ENCODE measurements at regions not wholly inside any gene's neighbourhood (a gene's known extent, or its start where the extent isn't known, plus 50 kb on each side); places are given as distances from the start of the nearest gene placed in this dataset.

- intact Hi-C loops (cut with micrococcal nuclease; ENCODE audit: unreplicated experiment): loop anchor here (2.0 to 5.0 kb wide), 2 partner anchors 56 to 88 kb away; partner anchors contain the start of gene ARHGAP24
- Histone ChIP-seq H3K4me1 (no peaks in the 10 kb centered on the region), H3K27me3 (replicated peaks; ENCODE audit: control insufficient read depth, insufficient read depth, low read length) (no peaks in the 10 kb centered on the region), H3K4me3 (ENCODE audit: low read depth, low read length) (no peak overlapping the region), H3K36me3 (ENCODE audit: control insufficient read depth, insufficient read depth, low read length) (no peaks in the 10 kb centered on the region), H3K9me3 (no peaks in the 10 kb centered on the region)
- H3K9me3 Mint-ChIP-seq (ENCODE audit: unreplicated experiment): no peaks in the 10 kb centered on the region
- H3K27me3 Mint-ChIP-seq (ENCODE audit: insufficient read depth, unreplicated experiment): peaks cover 4% of the 10 kb centered on the region
- no peak overlapping the region for H3K27ac Mint-ChIP-seq (ENCODE audit: unreplicated experiment)
- no peaks in the 10 kb centered on the region for H3K36me3 Mint-ChIP-seq (ENCODE audit: insufficient read depth, unreplicated experiment)
- no peak for DNase-seq
- H3K4me3 Mint-ChIP-seq (ENCODE audit: unreplicated experiment): no peak overlapping the region
- H3K4me1 Mint-ChIP-seq (ENCODE audit: low read depth, unreplicated experiment): no peaks in the 10 kb centered on the region
- ChIA-PET CTCF (no interaction called here), POLR2A (no interaction called here)
- no peak for TF ChIP-seq CTCF (IDR thresholded peaks at IDR 0.05; ENCODE audit: insufficient read depth in 1 of 2, low read depth in 1 of 2, low read length in 1 of 2, severe bottlenecking in 1 of 2, unreplicated experiment in 1 of 2)
- BruUV-seq (replicated peaks): no TSS peak
These were observed 55.8 kb upstream of the ARHGAP24 start for GRCh38 chr4:85419103-85419502.

- no peaks in the 10 kb centered on the region for H3K27me3 ChIP-seq (replicated peaks; ENCODE audit: control insufficient read depth, insufficient read depth, low read length)
- DNase-seq: no peak
- no peaks in the 10 kb centered on the region for H3K36me3 ChIP-seq (ENCODE audit: control insufficient read depth, insufficient read depth, low read length)
- Mint-ChIP-seq H3K4me3 (ENCODE audit: unreplicated experiment) (no peak overlapping the region), H3K36me3 (ENCODE audit: insufficient read depth, unreplicated experiment) (no peaks in the 10 kb centered on the region), H3K9me3 (ENCODE audit: unreplicated experiment) (no peaks in the 10 kb centered on the region), H3K27ac (ENCODE audit: unreplicated experiment) (no peak overlapping the region), H3K4me1 (ENCODE audit: low read depth, unreplicated experiment) (no peaks in the 10 kb centered on the region), H3K27me3 (ENCODE audit: insufficient read depth, unreplicated experiment) (no peaks in the 10 kb centered on the region)
- no peak for TF ChIP-seq CTCF (IDR thresholded peaks at IDR 0.05; ENCODE audit: insufficient read depth in 1 of 2, low read depth in 1 of 2, low read length in 1 of 2, severe bottlenecking in 1 of 2, unreplicated experiment in 1 of 2)
- no peaks in the 10 kb centered on the region for H3K9me3 ChIP-seq
- H3K4me1 ChIP-seq: no peaks in the 10 kb centered on the region
- ChIA-PET CTCF (no interaction called here), POLR2A (no interaction called here)
- H3K4me3 ChIP-seq (ENCODE audit: low read depth, low read length): no peak overlapping the region
- no TSS peak for BruUV-seq (replicated peaks)
- intact Hi-C loops (cut with micrococcal nuclease; ENCODE audit: unreplicated experiment): no loop called here
These were observed 54.1 kb upstream of the ARHGAP24 start for GRCh38 chr4:85420831-85421230.

GRCh38 chr4:85423431-85423830 is 51.5 kb upstream of the ARHGAP24 start:
- H3K27ac Mint-ChIP-seq (ENCODE audit: unreplicated experiment): no peak overlapping the region
- POLR2A ChIA-PET: no interaction called here

More at GRCh38 chr4:85423431-85423830, 51.5 kb upstream of the ARHGAP24 start:
- BruUV-seq (replicated peaks): no TSS peak
- Histone ChIP-seq H3K4me3 (ENCODE audit: low read depth, low read length) (no peak overlapping the region), H3K27me3 (replicated peaks; ENCODE audit: control insufficient read depth, insufficient read depth, low read length) (no peaks in the 10 kb centered on the region), H3K36me3 (ENCODE audit: control insufficient read depth, insufficient read depth, low read length) (no peaks in the 10 kb centered on the region), H3K9me3 (no peaks in the 10 kb centered on the region), H3K4me1 (no peaks in the 10 kb centered on the region)
- Mint-ChIP-seq H3K4me3 (ENCODE audit: unreplicated experiment) (no peak overlapping the region), H3K4me1 (ENCODE audit: low read depth, unreplicated experiment) (no peaks in the 10 kb centered on the region), H3K27me3 (ENCODE audit: insufficient read depth, unreplicated experiment) (no peaks in the 10 kb centered on the region), H3K36me3 (ENCODE audit: insufficient read depth, unreplicated experiment) (no peaks in the 10 kb centered on the region), H3K9me3 (ENCODE audit: unreplicated experiment) (no peaks in the 10 kb centered on the region)
- CTCF ChIA-PET: no interaction called here
- no peak for DNase-seq
- TF ChIP-seq CTCF (IDR thresholded peaks at IDR 0.05; ENCODE audit: insufficient read depth in 1 of 2, low read depth in 1 of 2, low read length in 1 of 2, severe bottlenecking in 1 of 2, unreplicated experiment in 1 of 2): no peak
- intact Hi-C loops (cut with micrococcal nuclease; ENCODE audit: unreplicated experiment): no loop called here

Measured in Caco-2 (cell line).